ENCODE measurements at regions not wholly inside any gene's neighbourhood (a gene's known extent, or its start where the extent isn't known, plus 50 kb on each side); places are given as distances from the start of the nearest gene placed in this dataset.
"Not testable (repeated sequence)": the region's sequence is repeated elsewhere in the genome, so short reads cannot be mapped to it uniquely, and the experiment has no call there.

DNA sequence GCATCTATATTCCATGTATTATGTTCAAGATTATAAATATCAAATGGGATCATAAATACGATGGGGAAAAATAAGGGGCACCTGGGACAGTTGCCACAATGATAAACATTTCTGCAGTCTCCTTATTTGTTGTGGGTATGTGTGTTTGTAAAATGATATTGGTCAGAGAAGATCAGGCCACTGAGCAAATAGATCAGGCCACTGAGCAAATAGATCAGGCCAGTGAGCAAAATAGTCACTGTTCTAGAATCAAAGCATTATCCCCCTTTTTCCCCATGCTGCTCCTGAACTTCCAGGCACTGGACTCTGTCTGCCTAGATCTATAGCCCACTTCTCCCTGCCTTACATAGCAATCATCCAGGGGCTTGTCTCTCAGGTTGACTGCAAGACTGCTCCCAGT, 599.8 kb upstream of the USP24 start:
- DNase-seq (ENCODE audit: missing footprints) (no peak), ATAC-seq (no peak)
- intact Hi-C loops (cut with DNase I): no loop called here

DNA sequence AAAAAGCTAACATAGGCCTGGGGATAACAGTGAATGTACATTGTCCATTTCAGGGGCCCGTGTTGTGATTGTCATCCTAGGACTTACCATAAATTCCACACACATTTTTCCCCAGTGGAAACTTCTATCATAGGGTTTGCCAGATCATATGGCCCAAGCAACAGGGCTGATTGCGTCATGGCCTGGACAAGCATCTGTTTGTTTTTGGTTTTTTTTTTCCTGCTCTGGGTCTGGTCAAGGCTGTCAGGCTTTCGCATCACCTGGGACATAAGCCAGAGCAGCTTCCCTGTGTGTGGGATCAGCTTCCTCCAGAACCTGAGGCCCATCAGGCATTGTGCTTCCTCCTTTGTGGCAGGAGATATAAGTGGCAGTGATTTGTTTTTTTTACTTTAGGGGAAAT, 598.5 kb upstream of the USP24 start:
- intact Hi-C loops (cut with DNase I): no loop called here
- ATAC-seq (peak; percentile 77), DNase-seq (ENCODE audit: missing footprints) (peak; percentile 61)

DNA sequence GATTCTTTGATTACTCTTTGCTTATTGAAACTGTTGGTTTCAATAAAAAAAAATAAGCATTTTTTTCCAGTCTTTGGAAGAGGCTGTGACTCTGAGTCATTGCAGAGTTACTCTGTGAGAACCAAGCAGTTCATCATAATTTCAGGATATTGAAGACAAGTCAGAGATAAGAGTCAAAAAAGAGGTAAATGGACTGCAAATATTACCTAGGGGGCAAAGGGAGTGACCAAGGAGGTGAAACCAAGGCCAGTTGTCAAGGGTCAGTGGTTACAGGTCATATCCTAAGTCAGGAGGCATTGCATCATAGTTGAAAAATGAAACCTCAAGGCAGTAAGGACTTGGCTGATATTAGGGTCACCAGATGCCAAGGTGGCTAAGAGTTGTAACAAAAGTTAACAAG, 597.1 kb upstream of the USP24 start:
- ATAC-seq: peak; percentile 58
- no peak for DNase-seq (ENCODE audit: missing footprints)
- intact Hi-C loops (cut with DNase I): no loop called here

DNA sequence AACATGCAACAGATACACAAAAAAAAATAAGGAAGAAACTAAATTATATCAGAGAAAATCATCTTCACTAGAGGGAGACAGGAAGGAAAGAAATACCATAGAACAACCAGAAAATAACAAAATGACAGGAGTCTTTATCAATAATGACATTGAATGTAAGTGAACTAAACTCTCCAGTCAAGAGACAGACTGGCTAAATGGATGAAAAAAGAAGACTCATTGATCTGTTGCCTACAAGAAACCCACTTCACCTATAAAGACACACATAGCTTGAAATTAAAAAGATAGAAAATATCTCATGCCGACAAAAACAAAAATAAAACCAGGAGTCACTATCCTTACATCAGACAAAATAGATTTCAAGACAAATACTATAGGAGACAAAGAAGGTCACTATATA, 593.1 kb upstream of the USP24 start:
- DNase-seq (ENCODE audit: missing footprints) (no peak), ATAC-seq (no peak)

DNA sequence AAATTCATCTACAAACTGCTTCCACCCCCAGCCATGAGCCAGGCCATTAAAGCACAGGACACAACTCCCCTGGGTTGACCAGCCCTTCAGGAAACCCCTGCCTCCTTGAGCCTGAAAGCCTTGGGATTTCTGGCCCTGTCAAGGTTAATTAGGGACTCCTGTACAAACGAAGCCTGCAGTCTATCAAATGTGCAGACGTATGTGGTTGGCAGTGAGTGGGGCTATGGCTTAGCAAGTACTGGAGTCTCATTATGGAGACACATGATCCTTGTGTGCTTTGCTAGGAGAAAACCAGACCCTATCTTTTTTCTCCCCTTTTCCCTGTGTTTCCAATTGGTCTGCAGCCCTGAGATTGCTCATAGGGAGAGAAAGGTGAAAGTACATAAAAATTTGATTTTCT, 588.3 kb upstream of the USP24 start:
- intact Hi-C loops (cut with DNase I): no loop called here
- ATAC-seq (no peak), DNase-seq (ENCODE audit: missing footprints) (no peak)

More for the DNA sequence above, 593.1 kb upstream of the USP24 start:
- intact Hi-C loops (cut with DNase I): no loop called here

DNA sequence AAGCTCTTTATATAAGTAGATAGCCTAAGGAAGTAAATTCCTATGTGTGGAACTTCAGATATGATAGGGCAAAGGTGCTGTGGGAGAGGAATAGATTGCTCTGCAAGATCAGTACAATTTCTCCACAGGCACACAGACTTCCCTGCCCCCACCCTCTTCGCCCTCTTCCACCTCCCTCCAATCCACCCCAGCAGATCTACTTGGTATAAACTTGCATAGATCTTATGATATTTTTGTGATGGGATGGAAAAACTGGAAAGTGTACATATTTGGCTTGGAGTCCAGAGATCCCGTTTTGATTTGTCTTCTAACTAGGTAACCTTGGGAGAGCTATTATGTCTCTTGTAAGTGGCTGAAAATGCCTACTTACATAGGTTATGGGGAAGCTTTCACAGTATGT, 586.3 kb upstream of the USP24 start:
- intact Hi-C loops (cut with DNase I): no loop called here
- DNase-seq (ENCODE audit: missing footprints) (no peak), ATAC-seq (no peak)

DNA sequence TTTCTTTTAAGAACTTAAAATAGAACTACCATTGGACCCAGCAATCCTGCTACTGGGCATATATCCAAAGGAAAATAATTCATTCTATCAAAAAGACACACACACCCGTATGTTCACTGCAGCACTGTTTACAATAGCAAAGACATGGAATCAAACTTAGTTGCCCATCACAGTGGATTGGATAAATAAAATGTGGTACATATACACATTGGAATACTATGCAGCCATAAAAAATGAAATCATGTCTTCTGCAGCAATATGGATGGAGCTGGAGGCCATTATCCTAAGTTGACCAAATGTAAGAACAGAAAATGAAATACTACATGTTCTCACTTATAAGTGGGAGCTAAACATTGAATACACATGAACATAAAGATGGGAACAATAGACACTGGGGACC, 585.3 kb upstream of the USP24 start:
- intact Hi-C loops (cut with DNase I): no loop called here
- ATAC-seq: no peak
- DNase-seq (ENCODE audit: missing footprints): no peak

DNA sequence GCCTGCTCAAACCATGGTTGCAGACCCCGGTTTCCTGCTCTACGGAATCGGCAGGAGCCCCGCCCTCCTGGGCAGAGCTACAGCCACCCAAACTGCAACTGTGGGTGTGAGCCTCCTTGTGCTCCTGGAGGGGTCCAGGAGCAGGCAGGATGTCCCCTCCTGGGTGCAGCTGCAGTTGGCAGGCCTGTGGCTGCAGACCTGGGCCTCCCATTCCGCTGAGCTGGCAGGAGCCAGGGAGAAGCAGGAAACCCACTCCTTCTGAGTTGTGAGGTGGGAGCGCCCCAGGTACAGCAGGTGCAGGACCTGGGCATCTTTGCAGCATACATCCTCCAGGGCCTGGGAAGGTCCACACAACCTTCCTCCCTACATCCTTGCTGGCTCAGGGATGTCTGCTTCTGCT, 578.7 kb upstream of the USP24 start:
- intact Hi-C loops (cut with DNase I): no loop called here
- no peak for ATAC-seq

DNA sequence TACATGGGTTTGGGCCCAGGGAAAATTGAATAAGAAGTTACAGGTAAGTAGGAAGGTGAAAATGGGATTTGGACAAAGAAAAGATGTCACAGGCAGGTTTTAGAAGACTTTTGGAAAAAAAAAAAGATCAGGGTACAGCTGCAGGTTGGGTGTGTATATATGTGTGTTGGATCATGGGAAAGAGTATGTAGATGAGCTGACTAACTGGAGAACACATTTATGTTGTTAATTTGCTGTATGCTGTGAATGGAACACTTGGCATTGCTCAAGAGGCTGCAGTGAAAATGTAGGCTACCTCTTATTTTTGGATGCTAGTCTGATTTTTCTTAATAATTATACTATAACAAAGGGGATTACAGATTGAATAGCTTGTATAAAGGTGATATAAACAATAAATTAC, 577.7 kb upstream of the USP24 start:
- ATAC-seq (no peak), DNase-seq (ENCODE audit: missing footprints) (no peak)
- intact Hi-C loops (cut with DNase I): no loop called here

More for the DNA sequence above, 578.7 kb upstream of the USP24 start:
- no peak for DNase-seq (ENCODE audit: missing footprints)

DNA sequence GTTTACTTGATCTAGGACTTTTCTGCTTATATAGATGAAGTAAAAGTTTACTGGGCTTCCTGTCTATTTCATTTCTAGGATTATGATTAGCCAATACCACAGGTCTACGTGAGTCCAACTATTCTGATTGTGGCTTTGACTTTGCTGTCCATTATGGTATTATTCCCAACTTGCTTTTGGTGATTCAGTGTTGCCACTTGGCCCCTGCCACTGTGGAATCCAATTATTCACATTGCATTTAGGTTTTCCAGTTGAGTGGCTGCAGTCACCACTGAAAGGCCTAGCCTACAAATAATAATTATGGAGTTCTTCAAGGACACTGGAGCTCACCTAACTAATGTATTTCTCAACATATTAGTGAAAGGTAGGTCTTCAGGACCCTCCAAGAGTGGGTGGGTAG, 574.3 kb upstream of the USP24 start:
- intact Hi-C loops (cut with DNase I): no loop called here
- no peak for DNase-seq (ENCODE audit: missing footprints)

DNA sequence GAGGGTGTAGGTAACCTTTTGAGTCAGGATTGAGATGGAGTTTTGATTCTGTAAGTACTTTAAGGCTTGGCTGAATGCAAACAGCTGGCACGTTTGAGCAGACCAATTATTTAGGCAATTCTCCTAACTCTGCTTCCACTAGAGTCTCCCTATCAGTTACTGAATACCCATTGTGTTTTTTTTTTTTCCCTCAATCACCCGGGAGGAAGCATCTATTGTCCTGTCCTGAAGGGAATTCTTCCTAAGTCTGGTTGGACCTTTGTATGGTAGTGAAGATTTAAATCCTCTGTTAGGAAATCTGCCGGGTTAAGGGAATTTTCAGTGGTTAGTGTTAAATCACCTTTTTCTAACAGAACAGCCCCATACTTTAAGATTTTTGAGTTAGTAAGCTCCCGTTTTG, 571.2 kb upstream of the USP24 start:
- DNase-seq (ENCODE audit: missing footprints) (no peak), ATAC-seq (no peak)
- intact Hi-C loops (cut with DNase I): no loop called here

More for the DNA sequence above, 574.3 kb upstream of the USP24 start:
- ATAC-seq: no peak

DNA sequence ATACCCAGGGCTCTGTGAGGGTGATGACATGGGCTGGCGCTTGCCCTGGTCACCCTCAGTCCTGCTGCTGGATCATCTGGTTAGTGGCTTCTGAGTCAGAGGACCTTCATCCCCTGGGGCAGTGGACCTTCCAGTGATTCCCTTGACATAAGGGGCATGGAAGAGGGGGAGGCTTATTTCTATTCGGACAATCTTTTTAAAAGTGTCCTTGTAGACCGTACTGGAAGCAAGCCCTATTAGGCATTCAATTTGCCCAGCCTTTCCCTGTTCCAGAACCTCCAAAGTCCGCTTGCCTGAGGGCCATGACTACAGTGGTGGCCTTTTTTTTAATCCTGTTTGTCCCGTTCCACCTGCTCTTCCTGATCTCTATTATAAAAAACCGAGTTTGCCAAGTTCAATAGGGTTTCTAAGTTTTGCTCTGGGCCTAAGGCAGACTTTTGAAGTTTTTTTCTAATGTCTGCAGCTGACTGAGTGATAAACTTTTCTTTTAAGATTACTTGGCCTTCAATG, 569.8 kb upstream of the USP24 start:
- DNase-seq (ENCODE audit: missing footprints); intact Hi-C loops (cut with DNase I); ATAC-seq: not testable (repeated sequence)

DNA sequence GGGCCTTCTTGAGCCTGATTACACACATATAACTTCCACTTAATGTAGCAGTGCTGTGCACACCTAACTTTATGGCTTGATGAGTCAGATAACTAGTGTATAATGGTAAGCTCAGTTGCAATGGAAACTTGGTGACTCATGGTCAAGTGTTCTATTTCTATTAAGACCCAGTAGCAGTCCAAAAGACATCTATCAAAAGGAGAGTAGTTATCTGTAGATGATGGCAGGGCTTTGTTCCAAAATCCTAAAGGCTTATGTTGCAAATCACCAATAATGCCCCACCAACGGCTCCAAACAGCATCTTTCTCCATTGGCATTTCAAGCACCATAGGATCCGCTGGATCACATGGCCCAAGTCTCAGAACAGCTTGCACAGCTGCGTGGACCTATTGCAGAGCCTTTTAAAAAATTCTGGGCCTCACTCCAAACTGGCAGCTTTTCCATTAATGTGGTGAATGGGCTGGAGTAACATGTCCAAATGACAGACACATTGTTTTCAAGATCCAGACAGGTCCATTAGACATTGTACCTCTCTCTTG, 566.8 kb upstream of the USP24 start:
- DNase-seq (ENCODE audit: missing footprints) (no peak), ATAC-seq (peak; percentile 83)
- intact Hi-C loops (cut with DNase I): no loop called here

DNA sequence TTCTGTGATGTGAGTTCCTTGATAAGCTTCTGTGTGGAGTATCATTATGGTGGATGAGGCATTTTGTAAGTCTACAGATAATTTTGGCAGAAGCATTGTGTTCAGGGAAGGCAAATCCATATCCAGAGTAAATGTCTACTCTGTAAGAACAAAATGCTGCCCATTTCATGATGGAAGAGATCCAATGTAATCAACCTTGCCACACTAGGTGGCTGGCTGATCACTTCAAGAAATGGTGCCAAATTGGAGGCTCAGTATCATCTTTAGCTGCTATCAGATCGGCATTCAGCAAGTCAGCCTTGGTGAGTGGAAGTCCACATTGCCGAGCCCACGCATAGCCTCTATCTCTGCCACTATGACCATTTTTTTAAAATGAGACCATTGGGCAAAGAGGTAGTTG, 565.8 kb upstream of the USP24 start:
- no peak for DNase-seq (ENCODE audit: missing footprints)
- intact Hi-C loops (cut with DNase I): no loop called here
- no peak for ATAC-seq

DNA sequence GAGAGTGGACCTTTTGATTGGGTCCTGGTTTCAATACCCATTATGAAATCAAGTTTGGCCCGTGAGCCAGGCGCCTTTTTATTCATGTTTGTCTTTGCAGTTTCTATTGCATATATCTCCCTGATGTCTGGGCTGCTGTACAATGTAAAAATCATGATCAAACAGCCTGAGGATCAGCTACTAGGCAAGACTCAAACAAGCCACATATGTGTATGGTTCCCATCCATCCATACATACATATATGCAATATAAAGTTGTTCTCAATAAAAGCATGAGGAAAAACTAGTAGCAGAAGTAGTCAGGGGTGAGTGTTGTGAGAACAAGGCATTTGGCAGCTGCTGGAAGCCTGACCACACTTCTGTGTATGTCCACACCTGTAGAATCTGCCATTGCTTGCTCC, 562.4 kb upstream of the USP24 start:
- ATAC-seq: no peak
- intact Hi-C loops (cut with DNase I): no loop called here
- DNase-seq (ENCODE audit: missing footprints): no peak

DNA sequence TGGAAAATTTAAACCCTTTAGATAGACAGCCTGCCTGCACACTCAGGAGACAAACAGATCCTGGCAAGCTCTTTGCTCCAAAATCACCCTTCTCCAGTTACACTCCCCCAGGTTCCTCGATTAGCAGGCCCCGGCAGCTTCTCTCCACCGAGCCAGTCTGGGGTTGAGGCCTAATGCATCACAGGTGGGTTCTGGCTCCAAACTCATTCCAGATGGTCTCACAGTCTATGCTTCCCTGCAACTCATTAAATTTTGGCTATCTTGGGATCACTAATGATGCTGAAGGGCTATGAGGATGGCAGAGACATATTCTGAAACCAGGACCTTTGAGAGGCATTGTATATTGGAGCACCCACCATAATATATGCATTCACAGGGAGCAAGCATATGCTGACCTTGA, 559.8 kb upstream of the USP24 start:
- intact Hi-C loops (cut with DNase I): no loop called here
- no peak for DNase-seq (ENCODE audit: missing footprints)
- no peak for ATAC-seq

DNA sequence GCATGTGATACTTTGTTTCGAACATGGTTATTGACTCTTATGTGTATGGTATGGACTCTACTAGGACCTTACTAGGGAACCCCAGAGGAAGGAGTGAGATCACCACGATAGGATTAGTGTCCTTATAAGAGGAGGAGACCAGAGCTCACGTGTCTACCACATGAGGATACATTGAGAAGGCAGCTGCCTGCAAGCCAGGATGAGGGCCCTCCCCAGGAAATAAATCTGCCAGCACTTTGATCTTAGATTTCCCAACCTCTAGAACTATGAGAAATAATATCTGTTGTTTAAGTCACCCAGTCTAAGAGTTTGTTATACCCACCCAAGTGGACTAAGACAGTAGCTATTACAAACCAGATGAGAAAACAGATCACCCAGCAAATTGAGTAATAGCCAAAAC, 559.3 kb upstream of the USP24 start:
- intact Hi-C loops (cut with DNase I): no loop called here
- ATAC-seq: no peak
- DNase-seq (ENCODE audit: missing footprints): no peak

DNA sequence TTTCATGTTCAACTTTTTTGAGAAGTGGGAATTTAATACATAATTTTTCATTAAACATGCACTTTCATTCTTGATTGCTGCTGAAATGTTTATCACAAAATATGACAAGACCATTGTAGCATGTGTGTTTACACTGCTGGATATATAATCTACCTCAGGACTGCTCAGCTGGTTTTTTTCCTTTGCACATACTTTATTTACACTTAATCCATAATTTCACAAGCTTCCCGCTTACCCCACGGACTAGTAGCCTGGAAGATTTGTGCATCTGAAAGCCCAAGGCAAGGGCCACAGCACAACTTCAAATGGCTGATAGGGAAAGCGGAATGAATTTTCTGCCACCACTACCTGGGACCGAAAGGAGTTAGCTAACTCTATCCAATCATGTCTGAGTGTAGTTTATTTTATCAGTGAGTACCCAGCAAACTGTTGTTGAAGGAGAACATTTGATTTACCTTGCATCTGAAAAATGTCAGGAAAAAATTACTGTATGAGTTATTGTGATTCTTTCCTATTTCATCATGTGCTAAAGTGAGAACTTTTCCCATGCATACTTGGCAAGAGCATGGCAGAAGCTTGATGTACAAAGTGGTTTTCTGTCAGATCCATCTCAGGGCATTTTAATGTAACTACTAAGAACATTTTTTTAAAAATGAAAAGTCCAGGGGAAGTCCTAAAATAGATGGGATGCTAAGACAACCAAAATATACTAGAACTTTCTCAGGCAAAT, 558.2 kb upstream of the USP24 start:
- ATAC-seq (no peak), DNase-seq (ENCODE audit: missing footprints) (no peak)
- intact Hi-C loops (cut with DNase I): no loop called here

DNA sequence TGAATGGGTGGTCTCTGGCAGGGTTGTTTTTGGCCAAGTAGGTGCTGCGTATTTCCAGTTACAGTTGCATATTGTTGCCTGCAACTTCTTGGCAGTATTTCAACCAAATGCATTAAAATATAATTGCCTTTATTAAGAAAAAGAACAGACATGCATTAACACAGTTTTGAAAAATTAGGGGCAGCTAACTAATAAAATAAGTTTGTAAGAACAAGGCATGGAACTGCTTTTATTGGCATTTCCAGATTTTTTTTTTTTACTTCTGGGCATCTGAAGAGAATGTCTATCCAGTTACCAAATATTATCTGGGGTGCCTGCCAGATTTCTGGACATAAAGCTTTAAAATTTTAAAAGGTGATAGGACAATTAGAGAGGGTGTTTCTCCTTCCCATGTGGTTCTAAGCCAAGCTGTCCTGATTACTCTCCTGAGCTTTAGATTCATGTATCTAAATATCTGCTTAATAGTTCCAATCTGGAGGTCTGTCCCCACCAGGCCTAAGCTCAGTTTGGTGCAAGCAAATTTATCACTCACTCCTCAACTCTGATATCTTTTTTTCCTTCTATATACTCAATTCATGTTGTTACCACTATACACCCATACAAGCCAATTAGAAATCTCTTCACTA, 553.3 kb upstream of the USP24 start:
- ATAC-seq (no peak), DNase-seq (ENCODE audit: missing footprints) (no peak)
- intact Hi-C loops (cut with DNase I): no loop called here

DNA sequence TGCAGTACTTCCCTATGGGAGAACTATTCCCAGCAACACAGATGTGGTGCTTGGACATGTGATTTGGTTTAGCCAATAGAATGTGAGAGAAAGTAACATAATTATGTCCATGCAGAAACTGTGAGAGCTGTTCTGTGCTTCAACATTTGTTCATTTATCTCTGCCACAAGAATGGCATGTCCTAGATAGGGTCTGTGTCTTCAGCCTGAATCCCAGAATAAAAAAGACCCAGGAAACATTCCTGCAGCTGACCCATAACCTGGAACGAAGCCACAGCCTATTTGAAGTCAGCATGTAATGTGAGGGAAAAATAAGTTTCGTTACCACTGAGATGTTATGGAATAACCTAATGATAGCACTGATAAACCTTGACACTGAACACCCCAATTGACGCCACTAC, 552.0 kb upstream of the USP24 start:
- no peak for DNase-seq (ENCODE audit: missing footprints)
- intact Hi-C loops (cut with DNase I): no loop called here
- no peak for ATAC-seq

All from Right ventricle myocardium inferior (tissue), 1 donor.